ENCODE measurements at regions not wholly inside any gene's neighbourhood (a gene's known extent, or its start where the extent isn't known, plus 50 kb on each side); places are given as distances from the start of the nearest gene placed in this dataset.

GRCh38 chr3:95752199-95752598, 1062.2 kb upstream of the EPHA6 start:
- no peak overlapping the region for H3K4me3 Mint-ChIP-seq

GRCh38 chr3:95758707-95759106, 1055.7 kb upstream of the EPHA6 start:
- Mint-ChIP-seq H3K27me3 (ENCODE audit: insufficient read depth, low read depth, poor library complexity) (no peaks in the 10 kb centered on the region), H3K9me3 (peaks cover 12% of the 10 kb centered on the region), H3K36me3 (ENCODE audit: low read depth) (no peaks in the 10 kb centered on the region), H3K27ac (no peak overlapping the region), H3K4me3 (no peak overlapping the region), H3K4me1 (no peaks in the 10 kb centered on the region)
- Histone ChIP-seq H3K27me3 (ENCODE audit: insufficient read depth) (no peaks in the 10 kb centered on the region), H3K4me1 (ENCODE audit: insufficient read depth) (no peaks in the 10 kb centered on the region), H3K4me2 (no peak overlapping the region), H3K4me3 (no peak overlapping the region), H3F3A (replicated peaks; ENCODE audit: low read depth) (no peaks in the 10 kb centered on the region), H3K27ac (ENCODE audit: low read depth) (no peak overlapping the region), H3K79me2 (replicated peaks; ENCODE audit: insufficient read depth) (no peaks in the 10 kb centered on the region), H2AFZ (no peak overlapping the region), H4K20me1 (replicated peaks; ENCODE audit: insufficient read depth) (no peaks in the 10 kb centered on the region), H3K9me2 (ENCODE audit: insufficient read depth) (no peaks in the 10 kb centered on the region), H3K36me3 (ENCODE audit: insufficient read depth) (no peaks in the 10 kb centered on the region)
- DNase-seq (ENCODE audit: low spot score) (no peak), ATAC-seq (no peak)
- TF ChIP-seq CREB1 (CRISPR knock-in tag; IDR thresholded peaks at IDR 0.05; ENCODE audit: low read depth) (no peak), ZNF114 (CRISPR knock-in tag; IDR thresholded peaks at IDR 0.05) (no peak), JUNB (IDR thresholded peaks at IDR 0.05; ENCODE audit: unreplicated experiment) (no peak), NANOG (IDR thresholded peaks at IDR 0.05; ENCODE audit: borderline replicate concordance) (no peak), EZH2 (IDR thresholded peaks at IDR 0.05; ENCODE audit: low read depth, unreplicated experiment) (no peak), ZNF462 (CRISPR knock-in tag; IDR thresholded peaks at IDR 0.05) (no peak), STAT1 (IDR thresholded peaks at IDR 0.05; ENCODE audit: unreplicated experiment) (no peak)

More at GRCh38 chr3:95752199-95752598, 1062.2 kb upstream of the EPHA6 start:
- Histone ChIP-seq H4K20me1 (replicated peaks; ENCODE audit: insufficient read depth) (no peaks in the 10 kb centered on the region), H3F3A (replicated peaks; ENCODE audit: low read depth) (no peaks in the 10 kb centered on the region), H3K36me3 (ENCODE audit: insufficient read depth) (no peaks in the 10 kb centered on the region), H3K4me2 (no peak overlapping the region), H3K9me2 (ENCODE audit: insufficient read depth) (no peaks in the 10 kb centered on the region), H3K4me1 (ENCODE audit: insufficient read depth) (no peaks in the 10 kb centered on the region), H3K27me3 (ENCODE audit: insufficient read depth) (no peaks in the 10 kb centered on the region), H2AFZ (no peak overlapping the region), H3K27ac (ENCODE audit: low read depth) (no peak overlapping the region), H3K4me3 (no peak overlapping the region), H3K79me2 (replicated peaks; ENCODE audit: insufficient read depth) (no peaks in the 10 kb centered on the region)
- Mint-ChIP-seq H3K9me3 (no peaks in the 10 kb centered on the region; the same call in 2 of the 3 replicates), H3K4me1 (no peaks in the 10 kb centered on the region), H3K27ac (no peak overlapping the region), H3K27me3 (ENCODE audit: insufficient read depth, low read depth, poor library complexity) (no peaks in the 10 kb centered on the region), H3K36me3 (ENCODE audit: low read depth) (no peaks in the 10 kb centered on the region)
- DNase-seq (ENCODE audit: low spot score) (peak; percentile 10), ATAC-seq (peak; percentile 63)
- TF ChIP-seq CTCF (conservative IDR thresholded peaks at IDR 0.05; ENCODE audit: low read depth in 2 of 2) (peak; percentile 23 to 61; a peak in 3 of 4 replicates), CREB1 (CRISPR knock-in tag; IDR thresholded peaks at IDR 0.05; ENCODE audit: low read depth) (no peak), ETS1 (IDR thresholded peaks at IDR 0.05) (no peak), POLR2AphosphoS5 (IDR thresholded peaks at IDR 0.05; ENCODE audit: low read depth) (no peak), JUNB (IDR thresholded peaks at IDR 0.05; ENCODE audit: unreplicated experiment) (no peak)

All from GM23338 (cell line).